GM12878 (cell line): ENCODE measurements at regions not wholly inside any gene's neighbourhood (a gene's known extent, or its start where the extent isn't known, plus 50 kb on each side); places are given as distances from the start of the nearest gene placed in this dataset.

ENCODE experiments used
- ATAC-seq: fragments of 200-7000 bp; cut with Tn5 transposase; 3 replicates; pipeline ENCODE4 v1.9.1; 2020; ENCODE audit warnings: mild to moderate bottlenecking, moderate library complexity
- BruUV-seq: library from RNA; stranded (reverse); fragments of 400-500 nt; replicated peaks from 2 replicates; lab custom pipeline; 2021; lab: Mats Ljungman, UMichigan
- CTCF ChIA-PET: fragments of 300-600 bp; sonication (Branson Sonifier 250); formaldehyde crosslinking; extraction: SDS; loops from one replicate; lab custom pipeline; 2021; ENCODE audit warnings: inconsistent platforms; lab: Yijun Ruan, JAX
- POLR2A ChIA-PET: fragments of 350-600 bp; formaldehyde crosslinking; extraction: SDS; loops from one replicate; lab custom pipeline; 2021; ENCODE audit warnings: inconsistent platforms; lab: Charles Lee
- RAD21 ChIA-PET: fragments of 300-600 bp; sonication (Branson Sonifier 250); formaldehyde crosslinking; loops from one replicate; lab custom pipeline; 2023; ENCODE audit warnings: antibody characterized with exemption; ENCODE audit not compliant: unreplicated experiment; lab: Charles Lee
- SMC1A ChIA-PET: fragments of 300-600 bp; sonication (Branson Sonifier 250); formaldehyde crosslinking; loops from one replicate; lab custom pipeline; 2023; ENCODE audit not compliant: unreplicated experiment, uncharacterized antibody; lab: Charles Lee
- DNase-seq: peaks from one replicate; pipeline ENCODE4 v3.0.0-alpha.2; 2011; ENCODE audit warnings: low read depth, low spot score
- FAIRE-seq: peaks from 3 replicates; lab custom pipeline; 2011; peaks lifted over from hg19 to GRCh38; lab: Jason Lieb, UNC
- H2AFZ ChIP-seq: 2 replicates; pipeline ENCODE4 v1.6.0; 2011; ENCODE audit warnings: low read depth, low read length, control low read depth; ENCODE audit not compliant: control insufficient read depth
- H3K27ac ChIP-seq: 2 replicates; pipeline ENCODE4 v1.5.1; 2011; ENCODE audit warnings: control low read depth; ENCODE audit not compliant: control insufficient read depth, insufficient read depth
- H3K27me3 ChIP-seq, 2 experiments: replicated peaks in 1 of 2; 2 replicates each; pipeline versions ENCODE4 v1.6.0 to v1.6.1; 2011; ENCODE audit warnings: low read length in 1 of 2; ENCODE audit not compliant: control insufficient read depth in 2 of 2, insufficient read depth in 2 of 2
- H3K36me3 ChIP-seq, 2 experiments: 2 replicates each; pipeline ENCODE4 v1.5.1; 2011; ENCODE audit warnings: low read length in 1 of 2; ENCODE audit not compliant: control insufficient read depth in 2 of 2, insufficient read depth in 2 of 2
- H3K4me1 ChIP-seq: 2 replicates; pipeline ENCODE4 v1.6.1; 2011; ENCODE audit warnings: mild to moderate bottlenecking, low read length, moderate library complexity, mixed read lengths; ENCODE audit not compliant: control insufficient read depth, insufficient read depth
- H3K4me2 ChIP-seq: 2 replicates; pipeline ENCODE4 v1.6.0; 2011; ENCODE audit warnings: control low read depth; ENCODE audit not compliant: control insufficient read depth, insufficient read depth
- H3K4me3 ChIP-seq: fragments of 200-600 bp; sonication (generic); 2 replicates; pipeline ENCODE4 v1.5.1; 2016
- H3K79me2 ChIP-seq: 2 replicates; pipeline ENCODE4 v1.6.0; 2011; ENCODE audit warnings: low read length; ENCODE audit not compliant: control insufficient read depth, insufficient read depth
- H3K9ac ChIP-seq: 2 replicates; pipeline ENCODE4 v1.8.0; 2011; ENCODE audit warnings: low read length, control low read depth, mixed read lengths; ENCODE audit not compliant: control insufficient read depth, insufficient read depth
- H3K9me3 ChIP-seq: replicated peaks from 3 replicates; pipeline ENCODE4 v1.5.1; 2011; ENCODE audit warnings: mild to moderate bottlenecking, low read length; ENCODE audit not compliant: control insufficient read depth, insufficient read depth
- H4K20me1 ChIP-seq: 2 replicates; pipeline ENCODE4 v1.6.0; 2011; ENCODE audit not compliant: control insufficient read depth, insufficient read depth
- CHD1 ChIP-seq: IDR thresholded peaks from 2 replicates; pipeline ENCODE4 v1.6.1; 2012; ENCODE audit warnings: low read depth, low read length, improper control_type of control experiment
- CHD4 ChIP-seq: fragments of 200-600 bp; sonication (generic); IDR thresholded peaks from 2 replicates; pipeline ENCODE4 v1.6.1; 2016; ENCODE audit warnings: mild to moderate bottlenecking
- CREM ChIP-seq: IDR thresholded peaks from 2 replicates; pipeline ENCODE4 v1.6.1; 2014; ENCODE audit warnings: antibody characterized with exemption, low read depth
- DPF2 ChIP-seq: fragments of 450-650 bp; IDR thresholded peaks from 2 replicates; pipeline ENCODE4 v1.6.1; 2017; ENCODE audit warnings: mild to moderate bottlenecking
- FOS ChIP-seq: IDR thresholded peaks from 3 replicates; pipeline ENCODE4 v1.6.1; 2011; ENCODE audit warnings: borderline replicate concordance; ENCODE audit not compliant: insufficient read length; ENCODE audit errors: extremely low read depth
- FOXK2 ChIP-seq: fragments of 450-650 bp; IDR thresholded peaks from 2 replicates; pipeline ENCODE4 v1.6.1; 2017; ENCODE audit warnings: mild to moderate bottlenecking, moderate library complexity
- MEF2A ChIP-seq: IDR thresholded peaks from 2 replicates; pipeline ENCODE4 v1.6.1; 2011; ENCODE audit warnings: low read depth, mild to moderate bottlenecking, low read length, moderate library complexity; ENCODE audit not compliant: insufficient read depth
- POLR2AphosphoS2 ChIP-seq: IDR thresholded peaks from 2 replicates; pipeline ENCODE4 v1.6.1; 2011; ENCODE audit warnings: low read depth, mild to moderate bottlenecking, low read length, improper control_type of control experiment, moderate library complexity
- ZBED1 ChIP-seq: IDR thresholded peaks from 2 replicates; pipeline ENCODE4 v1.6.1; 2016; ENCODE audit warnings: borderline replicate concordance
- WGBS: methylation state at CpG from one replicate; pipeline ENCODE4 v1.1.6; 2016; ENCODE audit warnings: low lambda C conversion rate; ENCODE audit not compliant: insufficient replicate concordance, insufficient coverage; ENCODE audit errors: missing lambda C conversion rate; 5-methylcytosine and 5-hydroxymethylcytosine counted together
- in situ Hi-C: fragments of 300-500 bp; cut with MboI; formaldehyde crosslinking; loops from 9 replicates; pipeline ENCODE4 v1.14.3; 2018; ENCODE audit warnings: mixed read lengths
- intact Hi-C: fragments of 100-400 bp; cut with micrococcal nuclease; formaldehyde crosslinking; loops from one replicate; pipeline ENCODE4 v1.14.2; 2022; ENCODE audit not compliant: unreplicated experiment
- TF ChIP-seq, protein P1 (sequence below), 3 experiments: IDR thresholded peaks in 2 of 3; conservative IDR thresholded peaks in 1 of 3; 2 replicates each; pipeline ENCODE4 v1.5.1; 2011; ENCODE audit warnings: low read depth in 3 of 3, low read length in 3 of 3, mild to moderate bottlenecking in 3 of 3, control low read depth in 2 of 3, moderate library complexity in 2 of 3, inconsistent platforms in 1 of 3, mixed read lengths in 1 of 3; ENCODE audit not compliant: control insufficient read depth in 2 of 3, insufficient read depth in 1 of 3; ENCODE audit errors: extremely low read depth in 1 of 3
- TF ChIP-seq, protein P2 (sequence below): fragments of 450-650 bp; formaldehyde crosslinking; IDR thresholded peaks from 2 replicates; pipeline ENCODE4 v1.4.0; 2020; ENCODE audit warnings: mild to moderate bottlenecking, moderate library complexity
- TF ChIP-seq, protein P3 (sequence below): fragments of 450-650 bp; IDR thresholded peaks from 2 replicates; pipeline ENCODE4 v1.6.1; 2017; ENCODE audit warnings: mild to moderate bottlenecking, moderate library complexity
- TF ChIP-seq, protein P4 (sequence below): IDR thresholded peaks from 2 replicates; pipeline ENCODE4 v1.6.1; 2011; ENCODE audit warnings: low read depth, mild to moderate bottlenecking, low read length, moderate library complexity, borderline replicate concordance; ENCODE audit errors: extremely low read depth

DNA sequence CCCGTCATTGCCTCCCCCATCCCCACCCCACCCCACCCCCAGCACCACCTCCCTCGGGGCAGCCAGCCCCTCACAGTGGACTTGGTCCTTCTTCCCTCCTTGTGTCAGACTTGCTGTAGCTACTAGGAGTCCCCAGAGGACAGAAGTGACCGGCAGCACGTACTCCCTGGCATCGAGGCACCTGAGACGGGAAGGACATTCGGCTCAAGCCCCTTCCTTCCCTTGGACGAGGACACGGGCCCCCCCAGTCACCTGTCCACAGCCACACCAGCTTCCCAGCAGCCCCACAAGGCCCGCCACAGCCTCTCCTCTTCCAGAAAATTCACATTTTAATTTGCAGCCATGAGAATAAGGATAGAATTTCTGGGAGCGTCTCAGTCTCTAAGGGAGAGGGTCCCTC is 267.8 kb upstream of the SHH start:
- RAD21 ChIA-PET: no interaction called here
- intact Hi-C loops: no loop called here
- 15% methylated on average over 8 of the region's 11 CpGs for WGBS

More for the DNA sequence above, 267.8 kb upstream of the SHH start:
- ChIA-PET CTCF (no interaction called here), POLR2A (no interaction called here), SMC1A (no interaction called here)
- in situ Hi-C loops: no loop called here
- no peak overlapping the region for H3K9ac ChIP-seq
- no peaks in the 10 kb centered on the region for H3K4me1 ChIP-seq
- no peaks in the 10 kb centered on the region for H3K36me3 ChIP-seq
- no peak overlapping the region for H3K4me3 ChIP-seq
- no peak overlapping the region for H3K27ac ChIP-seq
- H3K79me2 ChIP-seq: no peaks in the 10 kb centered on the region
- FAIRE-seq (no peak), DNase-seq (no peak), ATAC-seq (no peak)
- TF ChIP-seq ZBED1: no peak
- no peak for TF ChIP-seq MEF2A
- no peak for TF ChIP-seq DPF2
- TF ChIP-seq POLR2AphosphoS2: no peak
- TF ChIP-seq CREM: no peak
- no peak for TF ChIP-seq CHD4
- no peak for TF ChIP-seq FOXK2
- TF ChIP-seq, protein P1, sequence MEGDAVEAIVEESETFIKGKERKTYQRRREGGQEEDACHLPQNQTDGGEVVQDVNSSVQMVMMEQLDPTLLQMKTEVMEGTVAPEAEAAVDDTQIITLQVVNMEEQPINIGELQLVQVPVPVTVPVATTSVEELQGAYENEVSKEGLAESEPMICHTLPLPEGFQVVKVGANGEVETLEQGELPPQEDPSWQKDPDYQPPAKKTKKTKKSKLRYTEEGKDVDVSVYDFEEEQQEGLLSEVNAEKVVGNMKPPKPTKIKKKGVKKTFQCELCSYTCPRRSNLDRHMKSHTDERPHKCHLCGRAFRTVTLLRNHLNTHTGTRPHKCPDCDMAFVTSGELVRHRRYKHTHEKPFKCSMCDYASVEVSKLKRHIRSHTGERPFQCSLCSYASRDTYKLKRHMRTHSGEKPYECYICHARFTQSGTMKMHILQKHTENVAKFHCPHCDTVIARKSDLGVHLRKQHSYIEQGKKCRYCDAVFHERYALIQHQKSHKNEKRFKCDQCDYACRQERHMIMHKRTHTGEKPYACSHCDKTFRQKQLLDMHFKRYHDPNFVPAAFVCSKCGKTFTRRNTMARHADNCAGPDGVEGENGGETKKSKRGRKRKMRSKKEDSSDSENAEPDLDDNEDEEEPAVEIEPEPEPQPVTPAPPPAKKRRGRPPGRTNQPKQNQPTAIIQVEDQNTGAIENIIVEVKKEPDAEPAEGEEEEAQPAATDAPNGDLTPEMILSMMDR (IDR thresholded peaks at IDR 0.05 in 2 of 3, conservative IDR thresholded peaks at IDR 0.05 in 1 of 3; ENCODE audit: control insufficient read depth in 2 of 3, extremely low read depth in 1 of 3, insufficient read depth in 1 of 3, low read depth in 3 of 3, low read length in 3 of 3): no peak
- no peak for TF ChIP-seq FOS
- no peak for TF ChIP-seq CHD1
- TF ChIP-seq, protein P2, sequence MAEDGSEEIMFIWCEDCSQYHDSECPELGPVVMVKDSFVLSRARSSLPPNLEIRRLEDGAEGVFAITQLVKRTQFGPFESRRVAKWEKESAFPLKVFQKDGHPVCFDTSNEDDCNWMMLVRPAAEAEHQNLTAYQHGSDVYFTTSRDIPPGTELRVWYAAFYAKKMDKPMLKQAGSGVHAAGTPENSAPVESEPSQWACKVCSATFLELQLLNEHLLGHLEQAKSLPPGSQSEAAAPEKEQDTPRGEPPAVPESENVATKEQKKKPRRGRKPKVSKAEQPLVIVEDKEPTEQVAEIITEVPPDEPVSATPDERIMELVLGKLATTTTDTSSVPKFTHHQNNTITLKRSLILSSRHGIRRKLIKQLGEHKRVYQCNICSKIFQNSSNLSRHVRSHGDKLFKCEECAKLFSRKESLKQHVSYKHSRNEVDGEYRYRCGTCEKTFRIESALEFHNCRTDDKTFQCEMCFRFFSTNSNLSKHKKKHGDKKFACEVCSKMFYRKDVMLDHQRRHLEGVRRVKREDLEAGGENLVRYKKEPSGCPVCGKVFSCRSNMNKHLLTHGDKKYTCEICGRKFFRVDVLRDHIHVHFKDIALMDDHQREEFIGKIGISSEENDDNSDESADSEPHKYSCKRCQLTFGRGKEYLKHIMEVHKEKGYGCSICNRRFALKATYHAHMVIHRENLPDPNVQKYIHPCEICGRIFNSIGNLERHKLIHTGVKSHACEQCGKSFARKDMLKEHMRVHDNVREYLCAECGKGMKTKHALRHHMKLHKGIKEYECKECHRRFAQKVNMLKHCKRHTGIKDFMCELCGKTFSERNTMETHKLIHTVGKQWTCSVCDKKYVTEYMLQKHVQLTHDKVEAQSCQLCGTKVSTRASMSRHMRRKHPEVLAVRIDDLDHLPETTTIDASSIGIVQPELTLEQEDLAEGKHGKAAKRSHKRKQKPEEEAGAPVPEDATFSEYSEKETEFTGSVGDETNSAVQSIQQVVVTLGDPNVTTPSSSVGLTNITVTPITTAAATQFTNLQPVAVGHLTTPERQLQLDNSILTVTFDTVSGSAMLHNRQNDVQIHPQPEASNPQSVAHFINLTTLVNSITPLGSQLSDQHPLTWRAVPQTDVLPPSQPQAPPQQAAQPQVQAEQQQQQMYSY (CRISPR knock-in tag): no peak
- TF ChIP-seq, protein P3, sequence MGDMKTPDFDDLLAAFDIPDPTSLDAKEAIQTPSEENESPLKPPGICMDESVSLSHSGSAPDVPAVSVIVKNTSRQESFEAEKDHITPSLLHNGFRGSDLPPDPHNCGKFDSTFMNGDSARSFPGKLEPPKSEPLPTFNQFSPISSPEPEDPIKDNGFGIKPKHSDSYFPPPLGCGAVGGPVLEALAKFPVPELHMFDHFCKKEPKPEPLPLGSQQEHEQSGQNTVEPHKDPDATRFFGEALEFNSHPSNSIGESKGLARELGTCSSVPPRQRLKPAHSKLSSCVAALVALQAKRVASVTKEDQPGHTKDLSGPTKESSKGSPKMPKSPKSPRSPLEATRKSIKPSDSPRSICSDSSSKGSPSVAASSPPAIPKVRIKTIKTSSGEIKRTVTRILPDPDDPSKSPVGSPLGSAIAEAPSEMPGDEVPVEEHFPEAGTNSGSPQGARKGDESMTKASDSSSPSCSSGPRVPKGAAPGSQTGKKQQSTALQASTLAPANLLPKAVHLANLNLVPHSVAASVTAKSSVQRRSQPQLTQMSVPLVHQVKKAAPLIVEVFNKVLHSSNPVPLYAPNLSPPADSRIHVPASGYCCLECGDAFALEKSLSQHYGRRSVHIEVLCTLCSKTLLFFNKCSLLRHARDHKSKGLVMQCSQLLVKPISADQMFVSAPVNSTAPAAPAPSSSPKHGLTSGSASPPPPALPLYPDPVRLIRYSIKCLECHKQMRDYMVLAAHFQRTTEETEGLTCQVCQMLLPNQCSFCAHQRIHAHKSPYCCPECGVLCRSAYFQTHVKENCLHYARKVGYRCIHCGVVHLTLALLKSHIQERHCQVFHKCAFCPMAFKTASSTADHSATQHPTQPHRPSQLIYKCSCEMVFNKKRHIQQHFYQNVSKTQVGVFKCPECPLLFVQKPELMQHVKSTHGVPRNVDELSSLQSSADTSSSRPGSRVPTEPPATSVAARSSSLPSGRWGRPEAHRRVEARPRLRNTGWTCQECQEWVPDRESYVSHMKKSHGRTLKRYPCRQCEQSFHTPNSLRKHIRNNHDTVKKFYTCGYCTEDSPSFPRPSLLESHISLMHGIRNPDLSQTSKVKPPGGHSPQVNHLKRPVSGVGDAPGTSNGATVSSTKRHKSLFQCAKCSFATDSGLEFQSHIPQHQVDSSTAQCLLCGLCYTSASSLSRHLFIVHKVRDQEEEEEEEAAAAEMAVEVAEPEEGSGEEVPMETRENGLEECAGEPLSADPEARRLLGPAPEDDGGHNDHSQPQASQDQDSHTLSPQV: no peak
- TF ChIP-seq, protein P4, sequence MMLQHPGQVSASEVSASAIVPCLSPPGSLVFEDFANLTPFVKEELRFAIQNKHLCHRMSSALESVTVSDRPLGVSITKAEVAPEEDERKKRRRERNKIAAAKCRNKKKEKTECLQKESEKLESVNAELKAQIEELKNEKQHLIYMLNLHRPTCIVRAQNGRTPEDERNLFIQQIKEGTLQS: no peak
- no peak overlapping the region for H3K4me2 ChIP-seq
- no peaks in the 10 kb centered on the region for H4K20me1 ChIP-seq
- BruUV-seq: no TSS peak
- H3K27me3 ChIP-seq: no peaks in the 10 kb centered on the region; a peak in 2 of 4 replicates
- no peak overlapping the region for H2AFZ ChIP-seq
- H3K9me3 ChIP-seq: no peaks in the 10 kb centered on the region
